ENCODE measurements at regions not wholly inside any gene's neighbourhood (a gene's known extent, or its start where the extent isn't known, plus 50 kb on each side); places are given as distances from the start of the nearest gene placed in this dataset.
A peak's percentile ranks its signal among the peaks of the same experiment; 100 is the strongest.
"Not testable (repeated sequence)": the region's sequence is repeated elsewhere in the genome, so short reads cannot be mapped to it uniquely, and the experiment has no call there.

DNA sequence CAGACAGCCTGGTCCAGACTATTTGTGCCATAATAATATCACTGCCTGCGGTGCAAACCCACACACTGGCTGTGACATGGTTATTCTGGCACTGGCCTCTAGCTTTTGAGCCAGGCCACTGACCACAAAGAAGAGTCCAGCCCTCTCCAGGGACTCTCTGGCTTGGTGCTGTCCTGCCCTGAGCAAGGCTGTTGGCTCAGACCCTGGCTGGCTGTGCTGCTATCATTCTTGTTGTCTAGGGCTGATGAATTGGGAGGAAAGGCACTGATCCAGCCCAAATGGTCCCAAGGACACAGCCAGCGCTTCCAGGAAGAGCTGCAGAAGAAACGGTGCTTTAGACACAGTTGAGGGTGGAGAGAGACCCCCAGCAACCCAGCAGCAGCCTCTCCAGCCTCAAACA is 80.8 kb downstream of the TMEM130 start:
- Histone ChIP-seq H3K4me1 (ENCODE audit: control insufficient read depth, insufficient read depth, low read length) (no peaks in the 10 kb centered on the region), H3K9me3 (ENCODE audit: control insufficient read depth, insufficient read depth, low read depth, low read length) (no peaks in the 10 kb centered on the region), H3K36me3 (ENCODE audit: control insufficient read depth, insufficient read depth, low read length) (no peaks in the 10 kb centered on the region), H3K27ac (ENCODE audit: low read length) (no peak overlapping the region), H3K27me3 (ENCODE audit: control insufficient read depth, insufficient read depth, low read length) (no peaks in the 10 kb centered on the region), H3K4me3 (ENCODE audit: low read depth in 2 of 2, low read length in 2 of 2) (no peak overlapping the region)
- no TSS peak for BruUV-seq (replicated peaks)
- intact Hi-C loops (cut with micrococcal nuclease; ENCODE audit: unreplicated experiment) = no loop called here
- ATAC-seq (peak; percentile 24; the same call in 1 of the 2 replicates), DNase-seq (ENCODE audit: low read depth, low spot score) (no peak)
- in situ Hi-C loops (cut with HindIII; ENCODE audit: low pct_unique_long_range_greater_than_20kb, low sequenced_read_pairs) = no loop called here
- POLR2A ChIA-PET = no interaction called here
- no peak for TF ChIP-seq TCF7L2 (IDR thresholded peaks at IDR 0.05; ENCODE audit: low read depth, low read length)
- TF ChIP-seq POLR2AphosphoS5 (IDR thresholded peaks at IDR 0.05; ENCODE audit: low read depth, low read length) = no peak
- TF ChIP-seq, protein P1, sequence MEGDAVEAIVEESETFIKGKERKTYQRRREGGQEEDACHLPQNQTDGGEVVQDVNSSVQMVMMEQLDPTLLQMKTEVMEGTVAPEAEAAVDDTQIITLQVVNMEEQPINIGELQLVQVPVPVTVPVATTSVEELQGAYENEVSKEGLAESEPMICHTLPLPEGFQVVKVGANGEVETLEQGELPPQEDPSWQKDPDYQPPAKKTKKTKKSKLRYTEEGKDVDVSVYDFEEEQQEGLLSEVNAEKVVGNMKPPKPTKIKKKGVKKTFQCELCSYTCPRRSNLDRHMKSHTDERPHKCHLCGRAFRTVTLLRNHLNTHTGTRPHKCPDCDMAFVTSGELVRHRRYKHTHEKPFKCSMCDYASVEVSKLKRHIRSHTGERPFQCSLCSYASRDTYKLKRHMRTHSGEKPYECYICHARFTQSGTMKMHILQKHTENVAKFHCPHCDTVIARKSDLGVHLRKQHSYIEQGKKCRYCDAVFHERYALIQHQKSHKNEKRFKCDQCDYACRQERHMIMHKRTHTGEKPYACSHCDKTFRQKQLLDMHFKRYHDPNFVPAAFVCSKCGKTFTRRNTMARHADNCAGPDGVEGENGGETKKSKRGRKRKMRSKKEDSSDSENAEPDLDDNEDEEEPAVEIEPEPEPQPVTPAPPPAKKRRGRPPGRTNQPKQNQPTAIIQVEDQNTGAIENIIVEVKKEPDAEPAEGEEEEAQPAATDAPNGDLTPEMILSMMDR (IDR thresholded peaks at IDR 0.05) = no peak
- no peak for TF ChIP-seq SIN3A (IDR thresholded peaks at IDR 0.05; ENCODE audit: borderline replicate concordance, insufficient read depth, low read depth, low read length)
- TF ChIP-seq, protein P2, sequence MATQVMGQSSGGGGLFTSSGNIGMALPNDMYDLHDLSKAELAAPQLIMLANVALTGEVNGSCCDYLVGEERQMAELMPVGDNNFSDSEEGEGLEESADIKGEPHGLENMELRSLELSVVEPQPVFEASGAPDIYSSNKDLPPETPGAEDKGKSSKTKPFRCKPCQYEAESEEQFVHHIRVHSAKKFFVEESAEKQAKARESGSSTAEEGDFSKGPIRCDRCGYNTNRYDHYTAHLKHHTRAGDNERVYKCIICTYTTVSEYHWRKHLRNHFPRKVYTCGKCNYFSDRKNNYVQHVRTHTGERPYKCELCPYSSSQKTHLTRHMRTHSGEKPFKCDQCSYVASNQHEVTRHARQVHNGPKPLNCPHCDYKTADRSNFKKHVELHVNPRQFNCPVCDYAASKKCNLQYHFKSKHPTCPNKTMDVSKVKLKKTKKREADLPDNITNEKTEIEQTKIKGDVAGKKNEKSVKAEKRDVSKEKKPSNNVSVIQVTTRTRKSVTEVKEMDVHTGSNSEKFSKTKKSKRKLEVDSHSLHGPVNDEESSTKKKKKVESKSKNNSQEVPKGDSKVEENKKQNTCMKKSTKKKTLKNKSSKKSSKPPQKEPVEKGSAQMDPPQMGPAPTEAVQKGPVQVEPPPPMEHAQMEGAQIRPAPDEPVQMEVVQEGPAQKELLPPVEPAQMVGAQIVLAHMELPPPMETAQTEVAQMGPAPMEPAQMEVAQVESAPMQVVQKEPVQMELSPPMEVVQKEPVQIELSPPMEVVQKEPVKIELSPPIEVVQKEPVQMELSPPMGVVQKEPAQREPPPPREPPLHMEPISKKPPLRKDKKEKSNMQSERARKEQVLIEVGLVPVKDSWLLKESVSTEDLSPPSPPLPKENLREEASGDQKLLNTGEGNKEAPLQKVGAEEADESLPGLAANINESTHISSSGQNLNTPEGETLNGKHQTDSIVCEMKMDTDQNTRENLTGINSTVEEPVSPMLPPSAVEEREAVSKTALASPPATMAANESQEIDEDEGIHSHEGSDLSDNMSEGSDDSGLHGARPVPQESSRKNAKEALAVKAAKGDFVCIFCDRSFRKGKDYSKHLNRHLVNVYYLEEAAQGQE (IDR thresholded peaks at IDR 0.05; ENCODE audit: insufficient read depth in 1 of 2, low read depth in 2 of 2, low read length in 1 of 2) = no peak
- CTCF ChIA-PET = no interaction called here

DNA sequence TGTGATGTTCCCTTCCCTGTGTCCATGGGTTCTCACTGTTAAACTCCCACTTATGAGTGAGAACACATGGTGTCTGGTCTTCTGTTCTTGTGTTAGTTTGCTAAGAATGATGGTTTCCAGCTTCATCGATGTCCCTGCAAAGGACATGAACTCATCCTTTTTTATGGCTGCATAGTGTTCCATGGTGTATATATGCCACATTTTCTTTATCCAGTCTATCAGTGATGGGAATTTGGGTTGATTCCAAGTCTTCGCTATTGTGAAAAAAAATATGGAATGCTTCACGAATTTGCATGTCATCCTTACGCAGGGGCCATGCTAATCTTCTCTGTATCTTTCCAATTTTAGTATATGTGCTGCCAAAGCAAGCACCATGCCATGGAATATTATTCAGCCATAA is 75.4 kb downstream of the TMEM130 start:
- H3K4me3 ChIP-seq (ENCODE audit: low read depth in 2 of 2, low read length in 2 of 2); ATAC-seq; H3K27me3 ChIP-seq (ENCODE audit: control insufficient read depth, insufficient read depth, low read length); POLR2A ChIA-PET; H3K27ac ChIP-seq (ENCODE audit: low read length); DNase-seq (ENCODE audit: low read depth, low spot score); H3K36me3 ChIP-seq (ENCODE audit: control insufficient read depth, insufficient read depth, low read length); intact Hi-C loops (cut with micrococcal nuclease; ENCODE audit: unreplicated experiment); H3K4me1 ChIP-seq (ENCODE audit: control insufficient read depth, insufficient read depth, low read length); CTCF ChIA-PET; BruUV-seq (replicated peaks); in situ Hi-C loops (cut with HindIII; ENCODE audit: low pct_unique_long_range_greater_than_20kb, low sequenced_read_pairs); H3K9me3 ChIP-seq (ENCODE audit: control insufficient read depth, insufficient read depth, low read depth, low read length): not testable (repeated sequence)

DNA sequence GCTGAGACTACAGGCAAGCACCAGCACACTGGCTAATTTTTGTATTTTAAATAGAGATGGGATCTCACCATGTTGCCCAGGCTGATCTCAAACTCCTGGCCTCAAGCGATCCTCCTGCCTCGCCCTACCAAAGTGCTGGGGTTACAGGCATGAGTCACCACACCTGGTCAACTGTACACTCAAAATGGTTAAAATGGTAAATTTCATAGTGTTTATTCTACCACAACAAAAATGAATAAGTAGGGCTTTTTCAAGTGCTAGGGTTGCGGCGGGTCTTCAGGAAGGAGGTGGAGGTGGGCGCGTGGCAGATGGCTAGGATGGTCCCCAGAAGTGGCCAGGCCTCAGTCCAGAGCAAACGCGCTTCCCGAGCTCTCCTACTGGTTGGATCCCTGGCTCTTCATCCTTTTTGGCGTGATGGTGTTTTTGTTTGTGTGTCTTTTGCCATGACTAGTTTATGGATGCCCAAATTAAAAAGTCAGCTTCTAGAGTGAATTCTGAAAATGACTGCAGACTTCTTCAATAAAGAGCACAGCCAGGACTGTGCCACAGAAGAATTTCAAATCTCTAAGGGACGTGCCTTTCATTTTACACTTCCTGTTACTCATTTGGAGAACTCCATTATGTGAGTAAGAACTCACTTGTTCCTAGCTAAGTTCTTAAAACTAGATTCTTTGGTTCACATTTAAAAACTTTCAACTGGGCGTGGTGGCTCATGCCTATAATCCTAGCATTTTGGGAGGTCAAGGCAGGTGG is 73.9 kb downstream of the TMEM130 start:
- Histone ChIP-seq H3K4me1 (ENCODE audit: control insufficient read depth, insufficient read depth, low read length) (no peaks in the 10 kb centered on the region), H3K4me3 (ENCODE audit: low read depth in 2 of 2, low read length in 2 of 2) (no peak overlapping the region), H3K36me3 (ENCODE audit: control insufficient read depth, insufficient read depth, low read length) (no peaks in the 10 kb centered on the region), H3K9me3 (ENCODE audit: control insufficient read depth, insufficient read depth, low read depth, low read length) (0 out of 2 replicates have a peak, but pooled peaks cover 4% of the 10 kb centered on the region), H3K27ac (ENCODE audit: low read length) (no peak overlapping the region), H3K27me3 (ENCODE audit: control insufficient read depth, insufficient read depth, low read length) (no peaks in the 10 kb centered on the region)
- DNase-seq (ENCODE audit: low read depth, low spot score) = no peak
- TF ChIP-seq TCF7L2 (IDR thresholded peaks at IDR 0.05; ENCODE audit: low read depth, low read length) = no peak
- BruUV-seq (replicated peaks) = no TSS peak
- ATAC-seq = no peak
- POLR2A ChIA-PET = no interaction called here
- in situ Hi-C loops (cut with HindIII; ENCODE audit: low pct_unique_long_range_greater_than_20kb, low sequenced_read_pairs) = no loop called here
- intact Hi-C loops (cut with micrococcal nuclease; ENCODE audit: unreplicated experiment) = no loop called here
- CTCF ChIA-PET = interaction anchor here (0.6 kb wide), 1 partner anchor 16 kb away, joined by 7 read pairs; no protein-coding TSS in a partner anchor
